ENCODE measurements at regions not wholly inside any gene's neighbourhood (a gene's known extent, or its start where the extent isn't known, plus 50 kb on each side); places are given as distances from the start of the nearest gene placed in this dataset.

- DNase-seq (ENCODE audit: low read depth in 2 of 2) = no peak
Measured at GRCh38 chr17:74045608-74046280, 157.7 kb upstream of the RPL38 start.

GRCh38 chr17:74049167-74049966 is 154.1 kb upstream of the RPL38 start:
- DNase-seq (ENCODE audit: low read depth in 2 of 2) = no peak

- DNase-seq (ENCODE audit: low read depth in 2 of 2) = no peak
Measured at GRCh38 chr17:74049967-74050458, 153.5 kb upstream of the RPL38 start.

- no peak for DNase-seq (ENCODE audit: low read depth in 2 of 2)
Measured at GRCh38 chr17:74051348-74051747, 152.1 kb upstream of the RPL38 start.

- DNase-seq (ENCODE audit: low read depth in 2 of 2) = no peak
Measured at GRCh38 chr17:74052993-74053711, 150.3 kb upstream of the RPL38 start.

GRCh38 chr17:74053712-74054078 is 149.8 kb upstream of the RPL38 start:
- no peak for DNase-seq (ENCODE audit: low read depth in 2 of 2)

- no peak for DNase-seq (ENCODE audit: low read depth in 2 of 2)
Measured at GRCh38 chr17:74054249-74054648, 149.2 kb upstream of the RPL38 start.

- DNase-seq (ENCODE audit: low read depth in 2 of 2) = no peak
Measured at GRCh38 chr17:74055508-74056160, 147.8 kb upstream of the RPL38 start.

GRCh38 chr17:74059479-74060240 is 143.8 kb upstream of the RPL38 start:
- no peak for DNase-seq (ENCODE audit: low read depth in 2 of 2)

- DNase-seq (ENCODE audit: low read depth in 2 of 2) = no peak
Measured at GRCh38 chr17:74061758-74062157, 141.7 kb upstream of the RPL38 start.

GRCh38 chr17:74062234-74062633 is 141.2 kb upstream of the RPL38 start:
- no peak for DNase-seq (ENCODE audit: low read depth in 2 of 2)

GRCh38 chr17:74063439-74063838 is 140.0 kb upstream of the RPL38 start:
- no peak for DNase-seq (ENCODE audit: low read depth in 2 of 2)

GRCh38 chr17:74070374-74070773 is 133.1 kb upstream of the RPL38 start:
- no peak for DNase-seq (ENCODE audit: low read depth in 2 of 2)

- DNase-seq (ENCODE audit: low read depth in 2 of 2) = no peak
Measured at GRCh38 chr17:74070998-74071679, 132.3 kb upstream of the RPL38 start.

- no peak for DNase-seq (ENCODE audit: low read depth in 2 of 2)
Measured at GRCh38 chr17:74072340-74072739, 131.1 kb upstream of the RPL38 start.

- DNase-seq (ENCODE audit: low read depth in 2 of 2) = no peak
Measured at GRCh38 chr17:74076446-74076845, 127.0 kb upstream of the RPL38 start.

GRCh38 chr17:74077231-74077630 is 126.2 kb upstream of the RPL38 start:
- no peak for DNase-seq (ENCODE audit: low read depth in 2 of 2)

GRCh38 chr17:74078363-74078941 is 125.0 kb upstream of the RPL38 start:
- DNase-seq (ENCODE audit: low read depth in 2 of 2) = no peak

GRCh38 chr17:74079537-74080300 is 123.8 kb upstream of the RPL38 start:
- DNase-seq (ENCODE audit: low read depth in 2 of 2) = no peak

Measured in stimulated activated CD4-positive, alpha-beta T cell treated with anti-CD3 and anti-CD28 coated beads, Interleukin-1b, Interleukin-23, amount 100 ng/mL, for 1 hour (primary cell).